Loucy (cell line): ENCODE measurements at regions not wholly inside any gene's neighbourhood (a gene's known extent, or its start where the extent isn't known, plus 50 kb on each side); places are given as distances from the start of the nearest gene placed in this dataset.

Source experiments
- H2AFZ ChIP-seq: fragments of 200-600 bp; sonication (generic); 2 replicates; pipeline ENCODE4 v1.6.0; 2016; ENCODE audit warnings: antibody characterized with exemption, mild to moderate bottlenecking, low read length, moderate library complexity
- H3F3A ChIP-seq: fragments of 200-600 bp; 2 replicates; pipeline ENCODE4 v1.6.0; 2016; ENCODE audit warnings: antibody characterized with exemption, low read depth, mild to moderate bottlenecking
- H3K27me3 ChIP-seq: fragments of 200-600 bp; sonication (generic); 2 replicates; pipeline ENCODE4 v1.6.1; 2014; ENCODE audit warnings: low read length, mild to moderate bottlenecking; ENCODE audit not compliant: insufficient read depth, poor library complexity, severe bottlenecking
- H3K36me3 ChIP-seq: fragments of 200-600 bp; sonication (generic); 2 replicates; pipeline ENCODE4 v1.6.1; 2016; ENCODE audit warnings: low read length; ENCODE audit not compliant: insufficient read depth
- H3K4me1 ChIP-seq: fragments of 200-600 bp; sonication (generic); 2 replicates; pipeline ENCODE4 v1.5.1; 2014; ENCODE audit warnings: low read length, mild to moderate bottlenecking; ENCODE audit not compliant: insufficient read depth, poor library complexity, severe bottlenecking
- H3K4me2 ChIP-seq: fragments of 200-600 bp; sonication (generic); 2 replicates; pipeline ENCODE4 v1.6.0; 2014; ENCODE audit warnings: antibody characterized with exemption, low read length, low read depth, mild to moderate bottlenecking; ENCODE audit not compliant: poor library complexity, severe bottlenecking
- H3K4me3 ChIP-seq: fragments of 200-600 bp; sonication (generic); 2 replicates; pipeline ENCODE4 v1.5.1; 2014; ENCODE audit warnings: low read length, mild to moderate bottlenecking, mixed read lengths; ENCODE audit not compliant: poor library complexity, severe bottlenecking
- H3K79me2 ChIP-seq: fragments of 200-600 bp; sonication (generic); 2 replicates; pipeline ENCODE4 v1.6.1; 2014; ENCODE audit warnings: low read length; ENCODE audit not compliant: insufficient read depth
- H3K9ac ChIP-seq: fragments of 200-600 bp; sonication (generic); 2 replicates; pipeline ENCODE4 v1.6.0; 2014; ENCODE audit warnings: mild to moderate bottlenecking, low read depth, low read length, moderate library complexity; ENCODE audit not compliant: poor library complexity, severe bottlenecking
- H3K9me2 ChIP-seq: fragments of 200-600 bp; sonication (generic); replicated peaks from 2 replicates; pipeline ENCODE4 v1.6.1; 2016; ENCODE audit warnings: low read depth, low read length, mixed read lengths
- H3K9me3 ChIP-seq: fragments of 200-600 bp; sonication (generic); 2 replicates; pipeline ENCODE4 v1.6.1; 2014; ENCODE audit warnings: mild to moderate bottlenecking, antibody characterized with exemption, low read length, low read depth; ENCODE audit not compliant: insufficient read depth
- H4K20me1 ChIP-seq: fragments of 200-600 bp; sonication (generic); 2 replicates; pipeline ENCODE4 v1.6.0; 2014; ENCODE audit warnings: antibody characterized with exemption, low read length, mild to moderate bottlenecking; ENCODE audit not compliant: insufficient read depth, poor library complexity, severe bottlenecking
- CTCF ChIP-seq: fragments of 200-600 bp; sonication (generic); conservative IDR thresholded peaks from 2 replicates; pipeline ENCODE4 v1.5.1; 2014; ENCODE audit warnings: mild to moderate bottlenecking, antibody characterized with exemption, low read length
- EZH2phosphoT487 ChIP-seq: fragments of 200-600 bp; IDR thresholded peaks from 2 replicates; pipeline ENCODE4 v1.6.1; 2018; ENCODE audit warnings: antibody characterized with exemption, mild to moderate bottlenecking, moderate library complexity, borderline replicate concordance

- H3F3A ChIP-seq = no peaks in the 10 kb centered on the region
- TF ChIP-seq EZH2phosphoT487 = no peak
- no peaks in the 10 kb centered on the region for H3K9me3 ChIP-seq
- H4K20me1 ChIP-seq = no peaks in the 10 kb centered on the region
- no peaks in the 10 kb centered on the region for H3K4me1 ChIP-seq
- H3K4me2 ChIP-seq = no peak overlapping the region
- no peak overlapping the region for H3K9ac ChIP-seq
- H3K4me3 ChIP-seq = no peak overlapping the region
- H3K36me3 ChIP-seq = no peaks in the 10 kb centered on the region
- no peaks in the 10 kb centered on the region for H3K79me2 ChIP-seq
- H3K27me3 ChIP-seq = no peaks in the 10 kb centered on the region
- no peaks in the 10 kb centered on the region for H3K9me2 ChIP-seq
- no peak overlapping the region for H2AFZ ChIP-seq
Observed at GRCh38 chr5:102623329-102624065, 124.7 kb upstream of the SLCO6A1 start.

DNA sequence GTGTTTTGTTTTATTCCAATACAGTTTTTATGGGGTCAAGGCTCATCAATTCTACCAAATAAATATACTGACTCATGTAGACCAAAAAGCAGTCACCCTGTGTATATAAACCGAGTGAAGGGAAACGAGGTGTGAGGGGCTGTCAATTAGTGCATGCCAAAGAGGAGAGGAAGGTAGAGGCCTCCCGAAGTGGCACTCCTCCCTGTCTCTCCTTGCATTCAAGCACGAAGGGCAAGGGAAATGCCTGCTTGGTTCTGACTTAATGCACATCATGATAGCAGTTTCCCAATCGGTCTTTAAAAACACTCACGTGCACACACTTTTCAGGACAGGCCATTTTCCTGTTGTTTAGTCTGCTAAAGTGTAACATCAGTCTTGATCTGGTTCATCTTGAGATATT is 125.6 kb upstream of the SLCO6A1 start:
- no peak for TF ChIP-seq EZH2phosphoT487
- TF ChIP-seq CTCF = no peak
- H2AFZ ChIP-seq = no peak overlapping the region
- H3K4me3 ChIP-seq = no peak overlapping the region
- H3K9ac ChIP-seq = no peak overlapping the region
- H4K20me1 ChIP-seq = no peaks in the 10 kb centered on the region
- H3K9me2 ChIP-seq = no peaks in the 10 kb centered on the region
- H3K79me2 ChIP-seq = no peaks in the 10 kb centered on the region
- H3K4me1 ChIP-seq = no peaks in the 10 kb centered on the region
- no peak overlapping the region for H3K4me2 ChIP-seq
- no peaks in the 10 kb centered on the region for H3K9me3 ChIP-seq
- H3F3A ChIP-seq = no peaks in the 10 kb centered on the region
- H3K27me3 ChIP-seq = no peaks in the 10 kb centered on the region
- no peaks in the 10 kb centered on the region for H3K36me3 ChIP-seq

DNA sequence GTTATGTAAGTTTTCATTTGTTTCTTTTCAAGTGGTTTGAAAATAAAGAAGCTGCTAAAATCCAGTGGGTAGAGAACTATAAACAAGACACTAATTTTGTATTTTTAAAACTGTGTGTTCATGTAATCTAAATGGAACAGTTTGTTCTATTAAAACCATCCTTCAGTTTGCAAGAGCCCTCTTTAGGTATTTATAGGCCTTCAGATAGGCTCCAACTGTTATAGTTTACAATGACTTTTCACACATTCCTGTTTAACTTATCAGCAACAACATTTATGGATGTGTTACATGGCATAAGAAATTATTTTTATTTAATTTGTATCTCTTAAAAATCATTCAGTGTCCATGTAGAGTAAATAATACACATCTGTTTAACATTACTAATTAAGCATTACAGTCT is 126.7 kb upstream of the SLCO6A1 start:
- Histone ChIP-seq H3K4me3 (no peak overlapping the region), H3K79me2 (no peaks in the 10 kb centered on the region), H3K9ac (no peak overlapping the region), H2AFZ (no peak overlapping the region), H4K20me1 (no peaks in the 10 kb centered on the region), H3K36me3 (no peaks in the 10 kb centered on the region), H3F3A (no peaks in the 10 kb centered on the region), H3K9me3 (no peaks in the 10 kb centered on the region), H3K27me3 (no peaks in the 10 kb centered on the region), H3K4me2 (no peak overlapping the region), H3K4me1 (no peaks in the 10 kb centered on the region), H3K9me2 (no peaks in the 10 kb centered on the region)
- TF ChIP-seq EZH2phosphoT487 (no peak), CTCF (no peak)

DNA sequence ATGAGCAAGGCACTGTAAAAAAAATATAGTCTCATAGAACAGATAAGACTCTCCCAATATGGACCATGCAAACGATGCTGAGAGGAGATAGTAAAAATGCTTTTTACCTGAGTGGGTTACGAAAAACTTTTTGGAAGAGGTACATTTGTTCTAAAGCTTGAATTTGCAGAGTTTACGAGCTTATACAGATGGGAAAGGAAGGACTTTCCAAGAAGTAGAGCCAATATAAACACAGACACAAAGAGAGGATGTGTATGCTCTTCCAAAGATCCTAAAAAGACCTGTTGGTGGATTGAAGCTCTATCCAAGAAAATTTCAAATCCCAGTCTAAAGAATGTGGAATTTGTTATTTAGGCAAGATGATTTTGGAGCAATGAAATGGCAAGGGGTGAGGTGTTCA is 127.1 kb upstream of the SLCO6A1 start:
- no peaks in the 10 kb centered on the region for H3K36me3 ChIP-seq
- no peak overlapping the region for H3K4me2 ChIP-seq
- H3K27me3 ChIP-seq = no peaks in the 10 kb centered on the region
- TF ChIP-seq CTCF (no peak), EZH2phosphoT487 (no peak)
- no peaks in the 10 kb centered on the region for H3K9me3 ChIP-seq
- no peaks in the 10 kb centered on the region for H4K20me1 ChIP-seq
- H3K9me2 ChIP-seq = no peaks in the 10 kb centered on the region
- no peak overlapping the region for H3K9ac ChIP-seq
- no peak overlapping the region for H2AFZ ChIP-seq
- H3K79me2 ChIP-seq = no peaks in the 10 kb centered on the region
- no peaks in the 10 kb centered on the region for H3F3A ChIP-seq
- H3K4me3 ChIP-seq = no peak overlapping the region
- no peaks in the 10 kb centered on the region for H3K4me1 ChIP-seq
